ENCODE measurements at regions not wholly inside any gene's neighbourhood (a gene's known extent, or its start where the extent isn't known, plus 50 kb on each side); places are given as distances from the start of the nearest gene placed in this dataset.

GRCh38 chr1:195097316-195097715 is 1510.9 kb downstream of the KCNT2 start:
- TF ChIP-seq CTCF (IDR thresholded peaks at IDR 0.05) (no peak), ZFX (IDR thresholded peaks at IDR 0.05; ENCODE audit: borderline replicate concordance) (no peak)

Measured in 22Rv1 (cell line).